ENCODE measurements at regions not wholly inside any gene's neighbourhood (a gene's known extent, or its start where the extent isn't known, plus 50 kb on each side); places are given as distances from the start of the nearest gene placed in this dataset.

GRCh38 chr7:86190351-86190750 lies 453.4 kb upstream of the GRM3 start:
- no peak overlapping the region for H3K27ac ChIP-seq
- no peak for TF ChIP-seq POLR2A (IDR thresholded peaks at IDR 0.05)
- TF ChIP-seq POLR2AphosphoS5 (IDR thresholded peaks at IDR 0.05): no peak
- TF ChIP-seq, protein P1, sequence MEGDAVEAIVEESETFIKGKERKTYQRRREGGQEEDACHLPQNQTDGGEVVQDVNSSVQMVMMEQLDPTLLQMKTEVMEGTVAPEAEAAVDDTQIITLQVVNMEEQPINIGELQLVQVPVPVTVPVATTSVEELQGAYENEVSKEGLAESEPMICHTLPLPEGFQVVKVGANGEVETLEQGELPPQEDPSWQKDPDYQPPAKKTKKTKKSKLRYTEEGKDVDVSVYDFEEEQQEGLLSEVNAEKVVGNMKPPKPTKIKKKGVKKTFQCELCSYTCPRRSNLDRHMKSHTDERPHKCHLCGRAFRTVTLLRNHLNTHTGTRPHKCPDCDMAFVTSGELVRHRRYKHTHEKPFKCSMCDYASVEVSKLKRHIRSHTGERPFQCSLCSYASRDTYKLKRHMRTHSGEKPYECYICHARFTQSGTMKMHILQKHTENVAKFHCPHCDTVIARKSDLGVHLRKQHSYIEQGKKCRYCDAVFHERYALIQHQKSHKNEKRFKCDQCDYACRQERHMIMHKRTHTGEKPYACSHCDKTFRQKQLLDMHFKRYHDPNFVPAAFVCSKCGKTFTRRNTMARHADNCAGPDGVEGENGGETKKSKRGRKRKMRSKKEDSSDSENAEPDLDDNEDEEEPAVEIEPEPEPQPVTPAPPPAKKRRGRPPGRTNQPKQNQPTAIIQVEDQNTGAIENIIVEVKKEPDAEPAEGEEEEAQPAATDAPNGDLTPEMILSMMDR (IDR thresholded peaks at IDR 0.05 in 8 of 11, conservative IDR thresholded peaks at IDR 0.05 in 3 of 11): no peak
- no peaks in the 10 kb centered on the region for H3K36me3 ChIP-seq
- intact Hi-C loops (cut with DNase I; ENCODE audit: low total_unique reads): no loop called here
- peaks cover 0 to 27% (median 9%) of the 10 kb centered on the region in 8 donors for H3K9me3 ChIP-seq
- H3K4me1 ChIP-seq: no peaks in the 10 kb centered on the region
- DNase-seq: no peak
- no peaks in the 10 kb centered on the region for H3K27me3 ChIP-seq (replicated peaks in 1 of 7)
- no peak overlapping the region for H3K4me3 ChIP-seq

DNA sequence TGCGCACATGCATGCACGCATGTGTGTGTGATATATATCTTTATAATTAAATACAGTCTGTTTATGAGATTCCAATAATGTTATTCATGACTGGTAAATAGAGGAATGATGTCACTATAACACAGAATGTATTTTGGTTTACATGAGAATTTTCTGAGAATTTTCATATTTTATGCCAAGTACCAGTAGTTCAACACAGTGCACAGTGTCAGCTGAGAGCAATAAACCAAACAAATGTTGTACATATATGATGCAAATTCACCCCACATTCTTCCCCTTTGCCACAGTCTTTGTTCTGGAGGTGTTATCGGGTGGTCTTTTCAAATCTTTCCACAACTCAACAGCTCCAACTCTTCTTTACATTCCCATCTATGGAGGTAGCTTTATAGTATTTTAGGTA lies 462.2 kb upstream of the GRM3 start:
- H3K27ac ChIP-seq: no peak overlapping the region
- H3K36me3 ChIP-seq: no peaks in the 10 kb centered on the region
- H3K9me3 ChIP-seq: peaks cover 0 to 7% (median 0%) of the 10 kb centered on the region in 8 donors
- TF ChIP-seq, protein P1 (IDR thresholded peaks at IDR 0.05 in 8 of 11, conservative IDR thresholded peaks at IDR 0.05 in 3 of 11): no peak
- no peak for TF ChIP-seq POLR2A (IDR thresholded peaks at IDR 0.05)
- no peak for TF ChIP-seq POLR2AphosphoS5 (IDR thresholded peaks at IDR 0.05)
- no peaks in the 10 kb centered on the region for H3K27me3 ChIP-seq (replicated peaks in 1 of 7)
- 54 to 93% (median 78%) methylated on average over 3 of the region's 3 CpGs for WGBS, 5 donors
- no peaks in the 10 kb centered on the region for H3K4me1 ChIP-seq
- DNase-seq: no peak
- H3K4me3 ChIP-seq: no peak overlapping the region
- intact Hi-C loops (cut with DNase I; ENCODE audit: low total_unique reads): no loop called here

DNA sequence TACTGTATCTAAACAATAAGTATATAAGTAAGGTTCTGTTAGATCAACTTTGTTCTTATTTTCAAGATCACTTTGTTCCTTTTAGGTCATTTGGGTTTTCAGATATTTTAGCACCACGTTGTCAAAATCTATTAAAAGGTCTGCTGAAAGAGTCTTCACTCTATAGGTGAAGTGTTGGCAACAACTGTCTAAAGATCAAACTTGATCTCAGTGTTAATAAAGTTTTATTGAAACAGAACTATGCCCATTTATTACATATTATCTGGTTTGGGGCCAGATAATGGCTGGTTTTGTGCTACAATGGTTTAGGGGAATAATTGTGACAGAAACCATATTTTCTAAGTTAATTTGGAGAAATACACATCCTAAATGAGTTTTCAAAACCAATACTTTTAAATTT lies 478.9 kb upstream of the GRM3 start:
- Histone ChIP-seq H3K9me3 (peaks cover 0 to 26% (median 0%) of the 10 kb centered on the region in 8 donors), H3K27me3 (replicated peaks in 1 of 7) (no peaks in the 10 kb centered on the region), H3K36me3 (no peaks in the 10 kb centered on the region), H3K27ac (no peak overlapping the region), H3K4me3 (no peak overlapping the region), H3K4me1 (no peaks in the 10 kb centered on the region)
- DNase-seq: no peak
- intact Hi-C loops (cut with DNase I; ENCODE audit: low total_unique reads): no loop called here
- WGBS, 5 donors: 72 to 76% (median 74%) methylated on average over 1 of the region's 1 CpG
- no peak for TF ChIP-seq POLR2AphosphoS5 (IDR thresholded peaks at IDR 0.05)
- TF ChIP-seq POLR2A (IDR thresholded peaks at IDR 0.05): no peak
- TF ChIP-seq, protein P1 (IDR thresholded peaks at IDR 0.05 in 8 of 11, conservative IDR thresholded peaks at IDR 0.05 in 3 of 11): no peak

DNA sequence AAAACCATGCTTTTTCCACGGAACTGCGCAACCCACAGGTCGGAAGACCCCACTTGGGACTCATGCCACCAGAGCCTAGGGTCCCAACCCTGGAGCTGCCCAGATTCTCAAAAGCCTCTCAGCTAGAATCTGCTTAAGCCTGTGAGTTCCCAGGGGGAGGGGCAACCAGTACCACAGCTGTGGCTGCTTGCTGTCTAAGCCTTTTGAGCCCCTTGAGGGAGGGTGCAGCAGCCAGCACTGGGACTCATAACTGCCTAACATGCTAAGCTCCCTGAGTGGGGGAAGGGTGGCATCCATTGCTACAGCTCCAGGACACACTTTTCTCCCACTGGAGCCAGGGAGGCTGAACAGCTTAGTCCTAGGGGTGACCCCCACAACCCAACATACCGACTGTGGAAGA lies 485.6 kb upstream of the GRM3 start:
- WGBS, 5 donors: 85 to 98% (median 92%) methylated on average over 4 of the region's 4 CpGs
- DNase-seq: no peak
- Histone ChIP-seq H3K27me3 (replicated peaks in 1 of 7) (no peaks in the 10 kb centered on the region), H3K27ac (no peak overlapping the region), H3K9me3 (peaks cover 0 to 30% (median 2%) of the 10 kb centered on the region in 8 donors), H3K4me1 (no peaks in the 10 kb centered on the region), H3K4me3 (no peak overlapping the region), H3K36me3 (no peaks in the 10 kb centered on the region)
- intact Hi-C loops (cut with DNase I; ENCODE audit: low total_unique reads): no loop called here
- TF ChIP-seq, protein P1 (IDR thresholded peaks at IDR 0.05 in 8 of 11, conservative IDR thresholded peaks at IDR 0.05 in 3 of 11): no peak
- TF ChIP-seq POLR2A (IDR thresholded peaks at IDR 0.05) (no peak), POLR2AphosphoS5 (IDR thresholded peaks at IDR 0.05) (no peak)

Measured in spleen (tissue), 11 donors.